Natural killer cell (primary cell): ENCODE measurements at regions not wholly inside any gene's neighbourhood (a gene's known extent, or its start where the extent isn't known, plus 50 kb on each side); places are given as distances from the start of the nearest gene placed in this dataset.

Experiments used
- ATAC-seq, 3 donors: fragments of 150-1000 bp in 2 of 3; fragments of 200-7000 bp in 1 of 3; cut with Tn5 transposase; 1 replicate in 1 of 3; 2 replicates in 2 of 3; pipeline ENCODE4 v1.10.0; 2021; ENCODE audit warnings: mild to moderate bottlenecking in 2 of 3, moderate library complexity in 2 of 3
- DNase-seq, 2 donors: peaks; one replicate each; pipeline versions ENCODE4 v3.0.0 to v3.0.0-alpha.2; 2013 to 2021; ENCODE audit warnings: mixed read lengths in 1 of 2
- H3K27ac ChIP-seq: one replicate; pipeline ENCODE4 v1.5.1; 2013; ENCODE audit warnings: mild to moderate bottlenecking, low read length
- H3K27me3 ChIP-seq: one replicate; pipeline ENCODE4 v1.6.1; 2013; ENCODE audit warnings: low read length; ENCODE audit not compliant: control insufficient read depth, insufficient read depth
- H3K36me3 ChIP-seq: one replicate; pipeline ENCODE4 v1.6.1; 2013; ENCODE audit warnings: low read length; ENCODE audit not compliant: control insufficient read depth, insufficient read depth
- H3K4me1 ChIP-seq: one replicate; pipeline ENCODE4 v1.6.1; 2013; ENCODE audit warnings: low read length; ENCODE audit not compliant: control insufficient read depth, insufficient read depth
- H3K4me3 ChIP-seq: one replicate; pipeline ENCODE4 v1.5.1; 2013; ENCODE audit warnings: low read length
- H3K9me3 ChIP-seq: one replicate; pipeline ENCODE4 v1.6.1; 2013; ENCODE audit warnings: low read length; ENCODE audit not compliant: control insufficient read depth, insufficient read depth
- H3K27ac Mint-ChIP-seq, 2 donors: one replicate each; pipeline ENCODE4 v1.8.0; 2022; ENCODE audit warnings: mild to moderate bottlenecking in 2 of 2, mixed read lengths in 2 of 2, moderate library complexity in 1 of 2
- H3K27me3 Mint-ChIP-seq, 2 donors: one replicate each; pipeline ENCODE4 v1.8.0; 2022; ENCODE audit warnings: low read depth in 2 of 2, mixed read lengths in 2 of 2
- H3K36me3 Mint-ChIP-seq: one replicate; pipeline ENCODE4 v1.8.0; 2022; ENCODE audit warnings: mixed read lengths
- H3K4me1 Mint-ChIP-seq, 2 donors: one replicate each; pipeline ENCODE4 v1.8.0; 2022; ENCODE audit warnings: mixed read lengths in 2 of 2
- H3K4me3 Mint-ChIP-seq: one replicate; pipeline ENCODE4 v1.8.0; 2022; ENCODE audit warnings: mild to moderate bottlenecking, moderate library complexity, mixed read lengths
- H3K9me3 Mint-ChIP-seq, 2 donors: one replicate each; pipeline ENCODE4 v1.8.0; 2022; ENCODE audit warnings: mixed read lengths in 2 of 2
- WGBS: methylation state at CpG from one replicate; pipeline ENCODE4 v1.1.7; 2013; ENCODE audit warnings: missing lambda C conversion rate; ENCODE audit not compliant: insufficient coverage; 5-methylcytosine and 5-hydroxymethylcytosine counted together
- intact Hi-C: fragments of 100-400 bp; cut with micrococcal nuclease; formaldehyde crosslinking; loops from one replicate; pipeline ENCODE4 v1.14.2; 2022
- TF ChIP-seq, protein P1 (sequence below): fragments of 200-600 bp; IDR thresholded peaks from one replicate; pipeline ENCODE4 v1.8.0; 2022; ENCODE audit warnings: antibody characterized with exemption

DNA sequence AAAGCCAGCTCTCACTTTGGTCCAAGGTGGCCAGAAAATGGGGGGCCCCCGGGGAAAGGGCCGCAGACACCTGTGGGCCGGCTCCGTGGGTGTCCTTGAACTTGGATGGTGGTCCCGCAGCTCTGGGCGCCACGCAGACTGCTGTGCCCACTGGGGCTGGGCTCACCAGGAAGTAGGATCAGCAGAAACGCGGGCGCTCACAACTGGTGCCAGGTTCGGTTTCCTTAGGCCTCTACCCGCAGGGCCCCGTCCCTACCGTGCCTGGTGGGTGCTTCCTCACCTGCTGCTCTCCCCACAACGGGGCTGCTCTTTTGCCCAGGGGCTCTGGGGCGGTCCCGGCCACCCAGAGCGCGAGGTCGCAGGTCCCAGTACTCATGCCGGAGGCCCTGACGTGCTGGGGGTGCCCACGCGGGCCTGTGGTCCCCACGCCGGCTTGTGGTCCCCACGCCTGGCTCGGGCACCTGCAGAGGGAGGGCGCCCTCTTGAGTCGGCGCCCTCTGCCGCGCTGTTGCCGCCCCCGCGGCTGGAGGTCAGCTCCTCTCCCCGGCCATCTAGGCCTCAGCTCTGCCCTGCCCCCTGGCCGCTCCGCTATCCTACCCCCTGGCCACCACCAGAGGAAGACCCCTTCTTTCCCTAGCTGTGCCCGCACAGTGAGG lies 1303.6 kb downstream of the UQCRFS1 start:
- WGBS = 86% methylated on average over 40 of the region's 40 CpGs
- H3K36me3 ChIP-seq = no peaks in the 10 kb centered on the region
- H3K27me3 Mint-ChIP-seq = no peaks in the 10 kb centered on the region
- no peak overlapping the region for H3K4me3 ChIP-seq
- no peak overlapping the region for H3K27ac ChIP-seq
- H3K4me1 ChIP-seq = no peaks in the 10 kb centered on the region
- no peak overlapping the region for H3K4me3 Mint-ChIP-seq
- TF ChIP-seq, protein P1, sequence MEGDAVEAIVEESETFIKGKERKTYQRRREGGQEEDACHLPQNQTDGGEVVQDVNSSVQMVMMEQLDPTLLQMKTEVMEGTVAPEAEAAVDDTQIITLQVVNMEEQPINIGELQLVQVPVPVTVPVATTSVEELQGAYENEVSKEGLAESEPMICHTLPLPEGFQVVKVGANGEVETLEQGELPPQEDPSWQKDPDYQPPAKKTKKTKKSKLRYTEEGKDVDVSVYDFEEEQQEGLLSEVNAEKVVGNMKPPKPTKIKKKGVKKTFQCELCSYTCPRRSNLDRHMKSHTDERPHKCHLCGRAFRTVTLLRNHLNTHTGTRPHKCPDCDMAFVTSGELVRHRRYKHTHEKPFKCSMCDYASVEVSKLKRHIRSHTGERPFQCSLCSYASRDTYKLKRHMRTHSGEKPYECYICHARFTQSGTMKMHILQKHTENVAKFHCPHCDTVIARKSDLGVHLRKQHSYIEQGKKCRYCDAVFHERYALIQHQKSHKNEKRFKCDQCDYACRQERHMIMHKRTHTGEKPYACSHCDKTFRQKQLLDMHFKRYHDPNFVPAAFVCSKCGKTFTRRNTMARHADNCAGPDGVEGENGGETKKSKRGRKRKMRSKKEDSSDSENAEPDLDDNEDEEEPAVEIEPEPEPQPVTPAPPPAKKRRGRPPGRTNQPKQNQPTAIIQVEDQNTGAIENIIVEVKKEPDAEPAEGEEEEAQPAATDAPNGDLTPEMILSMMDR = no peak
- no peak for ATAC-seq
- no peaks in the 10 kb centered on the region for H3K27me3 ChIP-seq
- no peaks in the 10 kb centered on the region for H3K4me1 Mint-ChIP-seq
- H3K36me3 Mint-ChIP-seq = no peaks in the 10 kb centered on the region
- peaks cover 21% of the 10 kb centered on the region for H3K9me3 ChIP-seq
- intact Hi-C loops = no loop called here
- H3K27ac Mint-ChIP-seq = no peak overlapping the region
- H3K9me3 Mint-ChIP-seq = peaks cover 0 to 2% of the 10 kb centered on the region in 2 donors
- DNase-seq = no peak

DNA sequence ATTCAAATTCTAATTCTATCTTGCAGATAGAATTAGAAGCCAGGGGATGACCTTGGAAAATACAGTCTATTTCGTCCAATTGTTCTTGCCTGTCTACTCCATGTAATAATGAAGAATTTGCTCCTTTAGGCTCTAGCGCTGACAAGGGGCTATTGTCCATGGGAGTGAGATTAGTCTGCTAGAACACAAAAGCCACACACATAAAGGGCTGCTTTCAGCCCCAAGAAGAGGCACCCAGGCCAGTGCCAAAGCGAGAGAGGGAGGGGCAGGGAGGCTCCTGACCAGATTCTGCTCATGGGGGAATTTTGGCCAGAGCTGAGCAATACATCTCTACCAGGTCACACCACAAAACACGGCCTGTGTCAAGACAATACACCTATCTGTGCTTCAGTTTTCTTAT lies 1306.9 kb downstream of the UQCRFS1 start:
- Mint-ChIP-seq H3K4me3 (no peak overlapping the region), H3K36me3 (no peaks in the 10 kb centered on the region), H3K4me1 (no peaks in the 10 kb centered on the region), H3K27me3 (no peaks in the 10 kb centered on the region), H3K9me3 (peaks cover 2 to 4% of the 10 kb centered on the region in 2 donors), H3K27ac (no peak overlapping the region)
- TF ChIP-seq, protein P1 = no peak
- H3K36me3 ChIP-seq = no peaks in the 10 kb centered on the region
- WGBS = 85% methylated on average over 2 of the region's 4 CpGs
- H3K27me3 ChIP-seq = no peaks in the 10 kb centered on the region
- H3K27ac ChIP-seq = no peak overlapping the region
- DNase-seq = no peak
- H3K9me3 ChIP-seq = peaks cover 24% of the 10 kb centered on the region
- no peaks in the 10 kb centered on the region for H3K4me1 ChIP-seq
- H3K4me3 ChIP-seq = no peak overlapping the region
- intact Hi-C loops = no loop called here
- ATAC-seq = no peak

- DNase-seq = no peak
- Mint-ChIP-seq H3K4me1 (no peaks in the 10 kb centered on the region), H3K4me3 (no peak overlapping the region), H3K27me3 (no peaks in the 10 kb centered on the region), H3K9me3 (peaks cover 5 to 7% of the 10 kb centered on the region in 2 donors), H3K36me3 (no peaks in the 10 kb centered on the region), H3K27ac (no peak overlapping the region)
- Histone ChIP-seq H3K9me3 (peaks cover 18% of the 10 kb centered on the region), H3K4me1 (no peaks in the 10 kb centered on the region), H3K36me3 (no peaks in the 10 kb centered on the region), H3K27me3 (no peaks in the 10 kb centered on the region), H3K27ac (no peak overlapping the region), H3K4me3 (no peak overlapping the region)
- intact Hi-C loops = no loop called here
- no peak for ATAC-seq
- TF ChIP-seq, protein P1 = no peak
Measured at GRCh38 chr19:27905074-27905473, 1307.9 kb downstream of the UQCRFS1 start.

- 90% methylated on average over 3 of the region's 3 CpGs for WGBS
- TF ChIP-seq, protein P1 = no peak
- Mint-ChIP-seq H3K27ac (no peak overlapping the region), H3K4me1 (no peaks in the 10 kb centered on the region), H3K27me3 (no peaks in the 10 kb centered on the region), H3K9me3 (peaks cover 7% of the 10 kb centered on the region in 2 donors), H3K4me3 (no peak overlapping the region), H3K36me3 (no peaks in the 10 kb centered on the region)
- intact Hi-C loops = no loop called here
- H3K4me1 ChIP-seq = no peaks in the 10 kb centered on the region
- H3K9me3 ChIP-seq = peaks cover 15% of the 10 kb centered on the region
- H3K27ac ChIP-seq = no peak overlapping the region
- no peak overlapping the region for H3K4me3 ChIP-seq
- no peaks in the 10 kb centered on the region for H3K36me3 ChIP-seq
- ATAC-seq = no peak
- DNase-seq = no peak
- H3K27me3 ChIP-seq = no peaks in the 10 kb centered on the region
Measured at GRCh38 chr19:27901078-27901477, 1311.9 kb downstream of the UQCRFS1 start.
